ENCODE measurements at regions not wholly inside any gene's neighbourhood (a gene's known extent, or its start where the extent isn't known, plus 50 kb on each side); places are given as distances from the start of the nearest gene placed in this dataset.

GRCh38 chr7:54069843-54070242 lies 472.3 kb upstream of the VSTM2A start:
- Histone ChIP-seq H2BK15ac (ENCODE audit: low read length) (no peak overlapping the region), H2AFZ (ENCODE audit: low read length) (no peak overlapping the region), H3K18ac (ENCODE audit: extremely low read depth, low read length) (no peak overlapping the region), H2BK120ac (replicated peaks; ENCODE audit: low read depth, low read length) (no peak overlapping the region), H2BK12ac (ENCODE audit: low read depth, low read length) (no peak overlapping the region), H3K27ac (ENCODE audit: low read depth, low read length) (no peak overlapping the region), H2AK5ac (ENCODE audit: low read depth, low read length) (no peak overlapping the region), H4K91ac (replicated peaks; ENCODE audit: insufficient read length, low read length) (no peak overlapping the region), H3K4ac (replicated peaks; ENCODE audit: insufficient read length, low read depth, low read length) (no peak overlapping the region), H4K20me1 (replicated peaks in 1 of 2; ENCODE audit: control insufficient read depth in 1 of 2, insufficient read depth in 2 of 2, low read length in 2 of 2) (no peaks in the 10 kb centered on the region), H3K23ac (ENCODE audit: insufficient read length) (no peak overlapping the region), H3K14ac (ENCODE audit: insufficient read length) (no peak overlapping the region), H4K5ac (ENCODE audit: insufficient read length, low read depth, low read length) (no peak overlapping the region), H3K9ac (replicated peaks in 1 of 4; ENCODE audit: extremely low read depth in 1 of 4, low read depth in 3 of 4, low read length in 3 of 4) (no peak overlapping the region), H3K4me3 (ENCODE audit: extremely low read depth in 1 of 4, insufficient read depth in 2 of 4, low read depth in 3 of 4, low read length in 4 of 4) (no peak overlapping the region), H3K79me1 (ENCODE audit: low read depth, low read length) (no peaks in the 10 kb centered on the region), H3K23me2 (ENCODE audit: low read depth, low read length) (no peaks in the 10 kb centered on the region), H3K4me1 (replicated peaks in 1 of 4; ENCODE audit: control insufficient read depth in 3 of 4, insufficient read depth in 4 of 4, low read length in 3 of 4) (no peaks in the 10 kb centered on the region), H3K27me3 (replicated peaks in 1 of 4; ENCODE audit: control insufficient read depth in 3 of 4, extremely low read depth in 1 of 4, insufficient read depth in 3 of 4, low read length in 3 of 4) (no peaks in the 10 kb centered on the region), H4K8ac (ENCODE audit: extremely low read depth, insufficient read depth, low read length) (no peak overlapping the region), H3K36me3 (ENCODE audit: control insufficient read depth in 2 of 4, insufficient read depth in 4 of 4, low read length in 3 of 4) (no peaks in the 10 kb centered on the region), H3K4me2 (ENCODE audit: insufficient read depth in 1 of 2, low read depth in 2 of 2, low read length in 2 of 2) (no peak overlapping the region), H3K79me2 (ENCODE audit: control insufficient read depth in 1 of 2, insufficient read depth in 2 of 2, low read length in 2 of 2) (no peaks in the 10 kb centered on the region), H2BK5ac (ENCODE audit: low read depth, low read length) (no peak overlapping the region), H3K56ac (replicated peaks; ENCODE audit: insufficient read length, low read depth, low read length) (no peak overlapping the region), H2BK20ac (ENCODE audit: low read length) (no peak overlapping the region), H3K9me3 (ENCODE audit: insufficient read depth in 2 of 2, low read depth in 1 of 2, low read length in 1 of 2) (no peaks in the 10 kb centered on the region)
- ChIA-PET CTCF (ENCODE audit: partially characterized antibody) (no interaction called here), POLR2A (ENCODE audit: partially characterized antibody) (no interaction called here)
- 94% methylated on average over 4 of the region's 4 CpGs; no CpG with 5 or more reads in 1 of the 2 experiments for WGBS, 2 experiments (ENCODE audit: extremely low coverage in 1 of 2, insufficient coverage in 1 of 2, insufficient read length in 1 of 2, insufficient replicate concordance in 2 of 2, low coverage in 1 of 2, low lambda C conversion rate in 2 of 2, missing lambda C conversion rate in 1 of 2)
- DNase-seq (ENCODE audit: low read depth in 1 of 2, low spot score in 2 of 2) (no peak), FAIRE-seq (no peak)
- TF ChIP-seq RAD21 (IDR thresholded peaks at IDR 0.05 in 1 of 2, conservative IDR thresholded peaks at IDR 0.05 in 1 of 2; ENCODE audit: low read depth in 2 of 2, low read length in 2 of 2) (no peak), ATF2 (IDR thresholded peaks at IDR 0.05; ENCODE audit: low read length) (no peak), CTBP2 (IDR thresholded peaks at IDR 0.05; ENCODE audit: borderline replicate concordance, insufficient read depth, insufficient read length, low read length) (no peak), CHD1 (IDR thresholded peaks at IDR 0.05; ENCODE audit: low read depth, low read length) (no peak), TAF1 (IDR thresholded peaks at IDR 0.05; ENCODE audit: low read depth, low read length) (no peak)

Measured in H1 (cell line).